Thyroid gland (tissue), 4 donors: ENCODE measurements at regions not wholly inside any gene's neighbourhood (a gene's known extent, or its start where the extent isn't known, plus 50 kb on each side); places are given as distances from the start of the nearest gene placed in this dataset.

Experiments
- DNase-seq, 2 donors: peaks; one replicate each; pipeline ENCODE4 v3.0.0-alpha.2; 2019
- H3K27ac ChIP-seq, 3 donors: fragments of 200-600 bp; sonication (generic); 1 replicate in 2 of 3; 2 replicates in 1 of 3; pipeline ENCODE4 v1.5.1; 2016 to 2019; ENCODE audit warnings: mild to moderate bottlenecking in 1 of 3, moderate library complexity in 1 of 3
- H3K27me3 ChIP-seq: fragments of 200-600 bp; sonication (generic); one replicate; pipeline ENCODE4 v1.5.1; 2019
- H3K36me3 ChIP-seq, 2 donors: fragments of 200-600 bp; sonication (generic); one replicate each; pipeline ENCODE4 v1.5.1; 2016 to 2019
- H3K4me1 ChIP-seq, 2 donors: fragments of 200-600 bp; sonication (generic); one replicate each; pipeline ENCODE4 v1.5.1; 2017 to 2019
- H3K4me3 ChIP-seq, 3 donors: fragments of 200-600 bp; sonication (generic); replicated peaks in 1 of 3; 1 replicate in 2 of 3; 2 replicates in 1 of 3; pipeline ENCODE4 v1.5.1; 2016; ENCODE audit warnings: mild to moderate bottlenecking in 1 of 3
- H3K9me3 ChIP-seq: fragments of 200-600 bp; sonication (generic); one replicate; pipeline ENCODE4 v1.5.1; 2017
- POLR2A ChIP-seq, 2 donors: fragments of 450-650 bp; IDR thresholded peaks; one replicate each; pipeline ENCODE4 v1.6.1; 2017; ENCODE audit warnings: antibody characterized with exemption in 2 of 2, mild to moderate bottlenecking in 2 of 2, moderate library complexity in 1 of 2
- WGBS, 2 donors: methylation state at CpG; one replicate each; pipeline ENCODE4 v1.1.5; 2017; 5-methylcytosine and 5-hydroxymethylcytosine counted together
- intact Hi-C: fragments of 100-400 bp; cut with DNase I; formaldehyde crosslinking; loops from one replicate; pipeline ENCODE4 v1.15.1; 2023
- TF ChIP-seq, protein P1 (sequence below), 6 experiments: fragments of 200-600 bp in 3 of 6; fragments of 450-650 bp in 3 of 6; sonication (generic) in 3 of 6; IDR thresholded peaks; one replicate each; pipeline ENCODE4 v1.5.1; 2016 to 2019; ENCODE audit warnings: antibody characterized with exemption in 6 of 6, mild to moderate bottlenecking in 2 of 6, inconsistent platforms in 1 of 6, moderate library complexity in 1 of 6

DNA sequence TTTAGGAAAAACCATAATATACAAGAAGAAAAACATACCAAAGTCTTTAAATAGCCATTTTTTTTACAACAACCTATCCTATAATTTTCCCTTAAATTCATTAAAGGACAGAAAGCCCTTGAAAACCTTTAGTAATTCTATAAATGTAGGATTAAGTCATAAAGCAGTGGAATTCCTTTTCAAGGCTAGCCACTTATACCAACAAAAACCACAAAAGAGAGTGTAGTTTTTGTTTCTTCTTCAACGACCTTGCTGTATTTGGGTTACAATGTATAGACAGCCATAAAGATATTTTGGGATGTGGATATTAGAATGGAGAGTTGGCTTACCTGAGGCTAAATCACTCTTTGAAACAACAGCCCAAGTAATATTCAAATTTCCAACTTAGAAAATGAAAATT, 296.6 kb upstream of the CDIN1 start:
- WGBS, 2 donors, result 33 to 44% methylated on average over 1 of the region's 1 CpG

DNA sequence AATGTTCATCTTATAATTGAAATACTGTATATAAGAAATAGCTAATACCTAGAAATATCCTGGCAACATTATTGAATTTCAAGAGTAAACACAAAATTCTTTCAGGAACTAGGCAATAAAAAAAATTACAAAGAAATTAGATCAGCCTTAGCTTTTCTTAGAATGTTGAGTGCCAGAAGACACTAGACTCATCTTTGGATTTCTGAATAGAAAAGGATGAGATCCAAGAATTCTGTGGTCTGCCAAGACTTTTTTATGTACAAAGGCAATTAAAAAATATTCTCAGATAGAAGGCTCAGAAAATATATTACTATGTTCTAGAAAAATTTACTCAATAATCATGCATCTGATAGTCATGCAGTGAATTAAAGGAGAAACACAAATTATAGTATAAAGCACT, 294.5 kb upstream of the CDIN1 start:
- H3K9me3 ChIP-seq, result no peaks in the 10 kb centered on the region
- intact Hi-C loops, result no loop called here
- H3K4me3 ChIP-seq, result no peak overlapping the region
- DNase-seq, result no peak
- no peak for TF ChIP-seq POLR2A (IDR thresholded peaks at IDR 0.05)
- TF ChIP-seq, protein P1, sequence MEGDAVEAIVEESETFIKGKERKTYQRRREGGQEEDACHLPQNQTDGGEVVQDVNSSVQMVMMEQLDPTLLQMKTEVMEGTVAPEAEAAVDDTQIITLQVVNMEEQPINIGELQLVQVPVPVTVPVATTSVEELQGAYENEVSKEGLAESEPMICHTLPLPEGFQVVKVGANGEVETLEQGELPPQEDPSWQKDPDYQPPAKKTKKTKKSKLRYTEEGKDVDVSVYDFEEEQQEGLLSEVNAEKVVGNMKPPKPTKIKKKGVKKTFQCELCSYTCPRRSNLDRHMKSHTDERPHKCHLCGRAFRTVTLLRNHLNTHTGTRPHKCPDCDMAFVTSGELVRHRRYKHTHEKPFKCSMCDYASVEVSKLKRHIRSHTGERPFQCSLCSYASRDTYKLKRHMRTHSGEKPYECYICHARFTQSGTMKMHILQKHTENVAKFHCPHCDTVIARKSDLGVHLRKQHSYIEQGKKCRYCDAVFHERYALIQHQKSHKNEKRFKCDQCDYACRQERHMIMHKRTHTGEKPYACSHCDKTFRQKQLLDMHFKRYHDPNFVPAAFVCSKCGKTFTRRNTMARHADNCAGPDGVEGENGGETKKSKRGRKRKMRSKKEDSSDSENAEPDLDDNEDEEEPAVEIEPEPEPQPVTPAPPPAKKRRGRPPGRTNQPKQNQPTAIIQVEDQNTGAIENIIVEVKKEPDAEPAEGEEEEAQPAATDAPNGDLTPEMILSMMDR (IDR thresholded peaks at IDR 0.05), result no peak
- no peak overlapping the region for H3K27ac ChIP-seq
- no peaks in the 10 kb centered on the region for H3K36me3 ChIP-seq
- H3K27me3 ChIP-seq, result no peaks in the 10 kb centered on the region
- no peaks in the 10 kb centered on the region for H3K4me1 ChIP-seq

More for the DNA sequence above, 296.6 kb upstream of the CDIN1 start:
- no peaks in the 10 kb centered on the region for H3K36me3 ChIP-seq
- no peaks in the 10 kb centered on the region for H3K27me3 ChIP-seq
- DNase-seq, result no peak
- no peak overlapping the region for H3K27ac ChIP-seq
- no peaks in the 10 kb centered on the region for H3K4me1 ChIP-seq
- TF ChIP-seq POLR2A (IDR thresholded peaks at IDR 0.05), result no peak
- intact Hi-C loops, result no loop called here
- H3K4me3 ChIP-seq, result no peak overlapping the region
- H3K9me3 ChIP-seq, result no peaks in the 10 kb centered on the region

DNA sequence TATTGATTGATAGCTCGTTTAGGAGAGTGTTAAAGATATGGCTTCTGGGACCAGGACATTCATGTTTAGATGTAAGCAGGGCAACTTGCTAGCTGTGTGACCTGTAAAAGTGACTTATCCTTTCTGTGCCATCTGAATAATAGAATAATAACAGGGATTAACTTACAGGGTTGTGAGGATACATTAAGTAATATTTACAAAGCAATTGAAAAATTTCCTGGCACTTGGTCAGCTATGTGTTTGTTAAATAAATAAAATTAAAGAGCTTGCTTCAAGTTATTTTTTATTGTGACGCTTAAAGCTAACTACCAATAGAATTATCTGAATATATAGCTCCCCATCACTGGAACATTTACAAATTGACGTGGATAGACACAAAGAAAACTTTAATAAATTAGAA, 287.9 kb upstream of the CDIN1 start:
- intact Hi-C loops, result no loop called here
- no peaks in the 10 kb centered on the region for H3K4me1 ChIP-seq
- no peaks in the 10 kb centered on the region for H3K27me3 ChIP-seq
- no peak overlapping the region for H3K27ac ChIP-seq
- WGBS, 2 donors, result 84 to 90% methylated on average over 3 of the region's 3 CpGs
- H3K9me3 ChIP-seq, result no peaks in the 10 kb centered on the region
- DNase-seq, result no peak
- no peak for TF ChIP-seq POLR2A (IDR thresholded peaks at IDR 0.05)
- TF ChIP-seq, protein P1 (IDR thresholded peaks at IDR 0.05), result no peak
- H3K36me3 ChIP-seq, result no peaks in the 10 kb centered on the region
- no peak overlapping the region for H3K4me3 ChIP-seq

DNA sequence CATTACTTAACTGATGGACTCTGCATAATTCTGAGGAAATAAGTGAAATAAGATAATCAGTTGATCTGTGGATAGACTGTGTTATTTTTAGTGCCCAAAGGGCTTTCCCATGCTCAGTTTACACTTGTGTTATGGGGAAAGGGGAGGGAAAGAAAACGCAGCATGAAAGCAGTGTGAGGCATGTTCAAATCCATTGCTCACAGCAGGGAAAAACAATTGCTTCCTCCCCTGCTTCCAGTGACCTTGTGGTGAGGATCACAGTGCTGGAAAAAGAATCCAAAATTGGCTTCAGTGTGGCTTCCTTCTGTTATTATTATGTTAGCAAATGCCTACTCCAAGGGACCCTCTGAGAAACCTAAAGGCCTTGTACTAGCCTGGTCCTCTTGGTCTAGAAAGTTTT, 285.1 kb upstream of the CDIN1 start:
- TF ChIP-seq POLR2A (IDR thresholded peaks at IDR 0.05), result no peak
- TF ChIP-seq, protein P1 (IDR thresholded peaks at IDR 0.05), result no peak
- DNase-seq, result no peak
- Histone ChIP-seq H3K4me3 (no peak overlapping the region), H3K4me1 (no peaks in the 10 kb centered on the region), H3K9me3 (no peaks in the 10 kb centered on the region), H3K36me3 (no peaks in the 10 kb centered on the region), H3K27me3 (no peaks in the 10 kb centered on the region), H3K27ac (no peak overlapping the region)
- intact Hi-C loops, result no loop called here
- 19 to 26% methylated on average over 1 of the region's 1 CpG for WGBS, 2 donors

DNA sequence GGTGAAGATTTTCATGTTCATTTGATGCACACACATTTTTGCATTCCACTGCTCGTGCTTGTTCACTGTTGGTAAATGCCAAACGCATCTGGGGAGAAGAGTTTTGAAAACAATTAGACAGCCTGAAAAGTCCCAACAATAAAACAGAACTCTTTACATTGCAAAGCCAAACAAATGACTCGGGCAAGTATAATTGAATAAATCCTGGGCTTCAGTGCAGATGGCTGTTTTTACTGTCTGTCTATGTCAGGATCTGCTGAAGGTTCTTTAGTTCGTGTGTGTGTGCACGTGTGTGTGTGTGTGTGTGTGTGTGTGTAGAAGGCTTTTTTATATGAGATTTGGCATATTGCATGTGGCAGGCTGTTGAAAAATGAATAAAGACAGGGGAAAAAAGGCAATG, 277.5 kb upstream of the CDIN1 start:
- TF ChIP-seq, protein P1 (IDR thresholded peaks at IDR 0.05), result no peak
- no peak for TF ChIP-seq POLR2A (IDR thresholded peaks at IDR 0.05)

DNA sequence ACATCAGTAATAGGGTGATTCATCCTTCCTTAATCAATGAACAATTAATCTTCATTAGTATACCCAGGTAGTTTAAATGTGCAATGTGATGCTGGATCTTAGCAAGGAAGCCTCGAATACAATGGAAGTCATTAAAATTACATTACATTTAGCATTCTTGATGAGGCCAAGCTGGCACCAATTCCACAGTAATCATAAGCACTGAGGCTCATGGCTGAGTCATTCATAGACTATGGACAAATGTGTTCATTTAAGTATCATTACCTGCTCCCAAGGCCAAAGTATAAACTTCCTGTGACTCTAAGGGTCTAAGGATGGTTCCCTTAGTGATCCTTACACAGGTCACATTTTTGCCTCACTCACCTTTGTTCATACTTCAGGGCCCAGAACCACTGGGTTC, 266.4 kb upstream of the CDIN1 start:
- 61 to 86% methylated on average over 1 of the region's 1 CpG for WGBS, 2 donors
- H3K4me1 ChIP-seq, result no peaks in the 10 kb centered on the region
- no peaks in the 10 kb centered on the region for H3K9me3 ChIP-seq
- H3K27ac ChIP-seq, result no peak overlapping the region
- H3K27me3 ChIP-seq, result no peaks in the 10 kb centered on the region
- H3K36me3 ChIP-seq, result no peaks in the 10 kb centered on the region
- TF ChIP-seq, protein P1 (IDR thresholded peaks at IDR 0.05), result no peak
- TF ChIP-seq POLR2A (IDR thresholded peaks at IDR 0.05), result no peak
- no peak for DNase-seq
- H3K4me3 ChIP-seq, result no peak overlapping the region
- intact Hi-C loops, result no loop called here

More for the DNA sequence above, 277.5 kb upstream of the CDIN1 start:
- Histone ChIP-seq H3K4me3 (no peak overlapping the region), H3K4me1 (no peaks in the 10 kb centered on the region), H3K27me3 (no peaks in the 10 kb centered on the region), H3K27ac (no peak overlapping the region), H3K36me3 (no peaks in the 10 kb centered on the region), H3K9me3 (no peaks in the 10 kb centered on the region)
- DNase-seq, result no peak
- intact Hi-C loops, result no loop called here
- WGBS, 2 donors, result 52 to 60% methylated on average over 5 of the region's 5 CpGs
